Adrenal gland (tissue), 9 donors: ENCODE measurements at regions not wholly inside any gene's neighbourhood (a gene's known extent, or its start where the extent isn't known, plus 50 kb on each side); places are given as distances from the start of the nearest gene placed in this dataset.

Experiments used
- DNase-seq, 7 donors: peaks; one replicate each; pipeline ENCODE4 v3.0.0-alpha.2; 2019 to 2020
- H3K27ac ChIP-seq, 5 donors: fragments of 200-600 bp; sonication (generic) in 4 of 5; 1 replicate in 3 of 5; 2 replicates in 2 of 5; pipeline versions ENCODE4 v1.5.1 to v1.8.0; 2016 to 2020; ENCODE audit warnings: mild to moderate bottlenecking in 1 of 5
- H3K27me3 ChIP-seq: fragments of 200-600 bp; 2 replicates; pipeline ENCODE4 v1.8.0; 2021
- H3K36me3 ChIP-seq, 2 donors: fragments of 200-600 bp; replicated peaks in 1 of 2; 1 replicate in 1 of 2; 2 replicates in 1 of 2; pipeline versions ENCODE4 v1.5.1 to v1.8.0; 2018 to 2022
- H3K4me1 ChIP-seq, 2 donors: fragments of 200-600 bp; replicated peaks in 1 of 2; 1 replicate in 1 of 2; 2 replicates in 1 of 2; pipeline versions ENCODE4 v1.5.1 to v1.8.0; 2018 to 2021
- H3K4me3 ChIP-seq, 4 donors: fragments of 200-600 bp; sonication (generic) in 3 of 4; one replicate each; pipeline ENCODE4 v1.5.1; 2016 to 2018
- H3K9me3 ChIP-seq, 3 donors: fragments of 200-600 bp; sonication (generic) in 1 of 3; replicated peaks in 1 of 3; 1 replicate in 2 of 3; 2 replicates in 1 of 3; pipeline versions ENCODE4 v1.5.1 to v1.8.0; 2016 to 2021
- POLR2A ChIP-seq, 2 donors: fragments of 450-650 bp; IDR thresholded peaks; one replicate each; pipeline ENCODE4 v1.6.1; 2017; ENCODE audit warnings: antibody characterized with exemption in 2 of 2, mild to moderate bottlenecking in 2 of 2, moderate library complexity in 1 of 2
- WGBS, 4 donors: extraction: QIAGEN DNeasy Blood & Tissue Kit in 2 of 4; methylation state at CpG; one replicate each; pipeline versions ENCODE4 v1.1.5 to v1.1.7; 2013 to 2017; 5-methylcytosine and 5-hydroxymethylcytosine counted together
- intact Hi-C, 2 donors: fragments of 100-400 bp; cut with DNase I; formaldehyde crosslinking; loops; one replicate each; pipeline versions ENCODE4 v1.14.1 to v1.15.0; 2022 to 2023
- TF ChIP-seq, protein P1 (sequence below), 6 experiments: fragments of 450-650 bp in 4 of 6; fragments of 200-600 bp in 2 of 6; sonication (generic) in 1 of 6; IDR thresholded peaks; 1 replicate in 5 of 6; 2 replicates in 1 of 6; pipeline versions ENCODE4 v1.5.1 to v1.8.0; 2016 to 2021; ENCODE audit warnings: antibody characterized with exemption in 6 of 6, mild to moderate bottlenecking in 2 of 6, moderate library complexity in 1 of 6
- donor health status: healthy with polysubstance abuse.
- donor health status: Bipolar disorder and iron deficiency.
- donor health status: DM: yes; HTN: yes; CAD: no.
- donor health status: DM: no; HTN: no; CAD: no.
- donor health status: DM: no; HTN: no; CAD: no.

DNA sequence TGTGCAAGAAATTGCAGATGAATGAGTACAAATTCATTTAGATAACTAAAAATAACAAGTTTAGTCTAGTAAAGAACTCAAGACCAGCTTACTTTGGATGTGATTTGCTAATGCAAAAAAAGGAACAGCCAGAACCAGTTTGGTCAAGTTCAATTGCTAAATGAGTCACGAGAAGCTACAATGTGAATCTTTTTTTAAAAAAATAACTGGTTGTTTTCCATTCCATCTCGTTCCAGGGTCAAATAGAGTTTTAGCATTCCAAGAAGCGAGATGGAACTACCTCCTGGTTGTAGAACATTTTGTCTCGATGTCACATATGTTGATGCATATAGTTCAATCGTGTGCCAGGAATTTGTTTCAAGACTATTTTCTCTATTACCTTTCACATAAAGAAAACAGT, 65.0 kb upstream of the IKZF2 start:
- no peak for TF ChIP-seq POLR2A (IDR thresholded peaks at IDR 0.05)
- TF ChIP-seq, protein P1, sequence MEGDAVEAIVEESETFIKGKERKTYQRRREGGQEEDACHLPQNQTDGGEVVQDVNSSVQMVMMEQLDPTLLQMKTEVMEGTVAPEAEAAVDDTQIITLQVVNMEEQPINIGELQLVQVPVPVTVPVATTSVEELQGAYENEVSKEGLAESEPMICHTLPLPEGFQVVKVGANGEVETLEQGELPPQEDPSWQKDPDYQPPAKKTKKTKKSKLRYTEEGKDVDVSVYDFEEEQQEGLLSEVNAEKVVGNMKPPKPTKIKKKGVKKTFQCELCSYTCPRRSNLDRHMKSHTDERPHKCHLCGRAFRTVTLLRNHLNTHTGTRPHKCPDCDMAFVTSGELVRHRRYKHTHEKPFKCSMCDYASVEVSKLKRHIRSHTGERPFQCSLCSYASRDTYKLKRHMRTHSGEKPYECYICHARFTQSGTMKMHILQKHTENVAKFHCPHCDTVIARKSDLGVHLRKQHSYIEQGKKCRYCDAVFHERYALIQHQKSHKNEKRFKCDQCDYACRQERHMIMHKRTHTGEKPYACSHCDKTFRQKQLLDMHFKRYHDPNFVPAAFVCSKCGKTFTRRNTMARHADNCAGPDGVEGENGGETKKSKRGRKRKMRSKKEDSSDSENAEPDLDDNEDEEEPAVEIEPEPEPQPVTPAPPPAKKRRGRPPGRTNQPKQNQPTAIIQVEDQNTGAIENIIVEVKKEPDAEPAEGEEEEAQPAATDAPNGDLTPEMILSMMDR (IDR thresholded peaks at IDR 0.05) = no peak
- Histone ChIP-seq H3K4me1 (no peaks in the 10 kb centered on the region), H3K4me3 (no peak overlapping the region), H3K9me3 (no peaks in the 10 kb centered on the region), H3K27ac (no peak overlapping the region), H3K27me3 (no peaks in the 10 kb centered on the region), H3K36me3 (no peaks in the 10 kb centered on the region)
- 53 to 56% (median 55%) methylated on average over 5 of the region's 5 CpGs for WGBS, 4 donors
- intact Hi-C loops = no loop called here
- DNase-seq = no peak

DNA sequence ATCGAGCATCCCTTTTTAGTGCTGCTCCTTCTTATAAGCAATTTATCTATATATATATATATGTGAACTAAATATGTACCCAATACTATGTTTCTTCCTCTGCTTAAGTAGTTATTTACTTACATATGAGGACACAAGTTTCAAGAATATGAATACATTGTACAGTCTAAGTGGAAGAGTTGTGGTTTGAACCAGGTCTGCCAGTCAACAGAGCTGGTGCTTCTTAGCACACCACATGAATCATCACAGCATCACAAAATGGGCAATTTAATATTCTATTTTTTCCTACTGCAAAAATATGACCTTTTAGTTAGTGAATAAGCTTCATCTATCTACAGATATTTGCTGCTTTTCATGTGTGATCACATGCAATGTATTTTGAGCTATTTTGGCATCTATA, 64.4 kb upstream of the SPAG16 start:
- intact Hi-C loops = no loop called here
- Histone ChIP-seq H3K4me3 (no peak overlapping the region), H3K27ac (no peak overlapping the region), H3K4me1 (no peaks in the 10 kb centered on the region), H3K9me3 (no peaks in the 10 kb centered on the region), H3K27me3 (no peaks in the 10 kb centered on the region), H3K36me3 (no peaks in the 10 kb centered on the region)
- no peak for DNase-seq
- WGBS, 4 donors = 66 to 84% (median 80%) methylated on average over 1 of the region's 1 CpG
- no peak for TF ChIP-seq POLR2A (IDR thresholded peaks at IDR 0.05)
- TF ChIP-seq, protein P1 (IDR thresholded peaks at IDR 0.05) = no peak

DNA sequence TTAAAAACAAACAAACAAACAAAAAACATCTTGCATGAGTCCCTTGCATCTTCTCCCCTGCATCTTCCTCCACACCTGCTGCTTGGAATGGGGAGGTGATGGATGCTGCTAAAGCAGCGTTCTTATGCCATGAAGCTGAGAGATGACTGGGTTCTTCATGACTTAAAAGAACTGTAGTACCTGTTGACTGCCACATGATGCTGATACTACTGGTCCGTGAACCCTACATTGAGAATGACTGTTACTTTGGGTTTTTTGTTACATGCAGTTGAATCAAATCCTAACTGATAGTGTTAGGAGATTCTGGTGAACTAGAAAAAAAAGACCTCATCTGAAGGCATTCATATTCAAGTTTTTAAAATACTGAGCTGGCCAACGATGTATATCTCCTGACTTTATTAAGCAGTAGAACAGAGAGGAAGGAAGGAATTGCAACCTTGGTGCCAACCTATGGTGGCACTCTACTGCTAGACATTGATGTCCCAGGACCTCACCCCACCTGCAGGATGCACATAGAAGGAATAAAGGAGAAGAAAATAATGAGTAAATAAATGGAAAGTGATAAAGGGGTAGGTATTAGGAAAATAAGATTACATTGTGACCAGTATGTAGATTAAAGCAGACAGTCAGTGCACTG, 63.2 kb upstream of the SPAG16 start:
- H3K27ac ChIP-seq = no peak overlapping the region
- no peaks in the 10 kb centered on the region for H3K36me3 ChIP-seq
- 69 to 82% (median 77%) methylated on average over 3 of the region's 3 CpGs for WGBS, 4 donors
- H3K9me3 ChIP-seq = no peaks in the 10 kb centered on the region
- intact Hi-C loops = no loop called here
- no peaks in the 10 kb centered on the region for H3K4me1 ChIP-seq
- no peak overlapping the region for H3K4me3 ChIP-seq
- DNase-seq = no peak
- H3K27me3 ChIP-seq = no peaks in the 10 kb centered on the region
- TF ChIP-seq POLR2A (IDR thresholded peaks at IDR 0.05) = no peak
- TF ChIP-seq, protein P1 (IDR thresholded peaks at IDR 0.05) = no peak

DNA sequence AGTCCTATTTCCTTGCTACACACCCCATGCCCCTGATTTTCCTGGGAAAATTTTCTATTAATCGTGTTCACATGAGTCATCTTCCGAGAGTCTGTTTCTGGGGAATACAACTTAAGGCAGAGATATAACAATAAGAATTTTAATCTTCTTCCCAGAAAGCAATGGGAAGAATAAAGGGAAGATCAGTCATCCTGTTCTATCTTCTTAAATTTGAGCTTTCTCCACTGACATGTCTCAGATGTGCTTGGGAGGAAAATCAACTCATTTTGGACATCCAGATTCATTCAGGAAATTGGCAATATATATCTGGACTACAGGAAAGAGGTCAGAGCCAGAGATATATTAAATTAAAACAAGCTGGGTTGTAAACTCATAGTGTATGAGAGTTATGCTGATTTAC, 62.3 kb upstream of the SPAG16 start:
- intact Hi-C loops = no loop called here
- WGBS, 4 donors = 66 to 74% (median 67%) methylated on average over 2 of the region's 2 CpGs
- DNase-seq = no peak
- no peaks in the 10 kb centered on the region for H3K27me3 ChIP-seq
- no peak overlapping the region for H3K27ac ChIP-seq
- no peaks in the 10 kb centered on the region for H3K36me3 ChIP-seq
- H3K4me1 ChIP-seq = no peaks in the 10 kb centered on the region
- H3K9me3 ChIP-seq = no peaks in the 10 kb centered on the region
- TF ChIP-seq, protein P1 (IDR thresholded peaks at IDR 0.05) = no peak
- no peak for TF ChIP-seq POLR2A (IDR thresholded peaks at IDR 0.05)
- H3K4me3 ChIP-seq = no peak overlapping the region
